Kasumi-1 (cell line): ENCODE measurements at regions not wholly inside any gene's neighbourhood (a gene's known extent, or its start where the extent isn't known, plus 50 kb on each side); places are given as distances from the start of the nearest gene placed in this dataset.

ENCODE experiments used
- DNase-seq, 2 experiments: peaks; one replicate each; lab custom pipeline; 2025; lab: John Stamatoyannopoulos, UW

GRCh38 chr6:4615891-4616290, 160.3 kb upstream of the CDYL start:
- no peak for DNase-seq

- no peak for DNase-seq
Measured at GRCh38 chr6:4615231-4615630, 161.0 kb upstream of the CDYL start.

GRCh38 chr6:4614637-4615036, 161.6 kb upstream of the CDYL start:
- DNase-seq = no peak

GRCh38 chr6:4613795-4614194, 162.4 kb upstream of the CDYL start:
- no peak for DNase-seq

GRCh38 chr6:4613381-4613780, 162.8 kb upstream of the CDYL start:
- no peak for DNase-seq

GRCh38 chr6:4612636-4613171, 163.5 kb upstream of the CDYL start:
- DNase-seq = no peak

GRCh38 chr6:4611429-4612129, 164.6 kb upstream of the CDYL start:
- no peak for DNase-seq

GRCh38 chr6:4610256-4610655, 165.9 kb upstream of the CDYL start:
- DNase-seq = no peak

GRCh38 chr6:4608361-4609115, 167.7 kb upstream of the CDYL start:
- DNase-seq = no peak

- DNase-seq = no peak
Measured at GRCh38 chr6:4607793-4608192, 168.4 kb upstream of the CDYL start.

- DNase-seq = no peak
Measured at GRCh38 chr6:4606821-4607704, 169.1 kb upstream of the CDYL start.

GRCh38 chr6:4606016-4606415, 170.2 kb upstream of the CDYL start:
- no peak for DNase-seq

GRCh38 chr6:4603856-4604369, 172.3 kb upstream of the CDYL start:
- DNase-seq = no peak

- DNase-seq = peak; percentile 7 to 10
Measured at GRCh38 chr6:4603291-4603690, 172.9 kb upstream of the CDYL start.

GRCh38 chr6:4599924-4600323, 176.3 kb upstream of the CDYL start:
- DNase-seq = no peak

GRCh38 chr6:4598384-4598995, 177.7 kb upstream of the CDYL start:
- DNase-seq = no peak

- no peak for DNase-seq
Measured at GRCh38 chr6:4593951-4594350, 182.3 kb upstream of the CDYL start.

- DNase-seq = no peak
Measured at GRCh38 chr6:4592026-4592425, 184.2 kb upstream of the CDYL start.

GRCh38 chr6:4591218-4591617, 185.0 kb upstream of the CDYL start:
- DNase-seq = no peak

- no peak for DNase-seq
Measured at GRCh38 chr6:4589295-4589694, 186.9 kb upstream of the CDYL start.

- DNase-seq = no peak
Measured at GRCh38 chr6:4588581-4588980, 187.6 kb upstream of the CDYL start.

- no peak for DNase-seq
Measured at GRCh38 chr6:4588163-4588562, 188.0 kb upstream of the CDYL start.
